Loucy (cell line): ENCODE measurements at regions not wholly inside any gene's neighbourhood (a gene's known extent, or its start where the extent isn't known, plus 50 kb on each side); places are given as distances from the start of the nearest gene placed in this dataset.
"Not testable (repeated sequence)": the region's sequence is repeated elsewhere in the genome, so short reads cannot be mapped to it uniquely, and the experiment has no call there.

Experiments used
- H2AFZ ChIP-seq: fragments of 200-600 bp; sonication (generic); 2 replicates; pipeline ENCODE4 v1.6.0; 2016; ENCODE audit warnings: antibody characterized with exemption, mild to moderate bottlenecking, low read length, moderate library complexity
- H3F3A ChIP-seq: fragments of 200-600 bp; 2 replicates; pipeline ENCODE4 v1.6.0; 2016; ENCODE audit warnings: antibody characterized with exemption, low read depth, mild to moderate bottlenecking
- H3K27me3 ChIP-seq: fragments of 200-600 bp; sonication (generic); 2 replicates; pipeline ENCODE4 v1.6.1; 2014; ENCODE audit warnings: low read length, mild to moderate bottlenecking; ENCODE audit not compliant: insufficient read depth, poor library complexity, severe bottlenecking
- H3K36me3 ChIP-seq: fragments of 200-600 bp; sonication (generic); 2 replicates; pipeline ENCODE4 v1.6.1; 2016; ENCODE audit warnings: low read length; ENCODE audit not compliant: insufficient read depth
- H3K4me1 ChIP-seq: fragments of 200-600 bp; sonication (generic); 2 replicates; pipeline ENCODE4 v1.5.1; 2014; ENCODE audit warnings: low read length, mild to moderate bottlenecking; ENCODE audit not compliant: insufficient read depth, poor library complexity, severe bottlenecking
- H3K4me2 ChIP-seq: fragments of 200-600 bp; sonication (generic); 2 replicates; pipeline ENCODE4 v1.6.0; 2014; ENCODE audit warnings: antibody characterized with exemption, low read length, low read depth, mild to moderate bottlenecking; ENCODE audit not compliant: poor library complexity, severe bottlenecking
- H3K4me3 ChIP-seq: fragments of 200-600 bp; sonication (generic); 2 replicates; pipeline ENCODE4 v1.5.1; 2014; ENCODE audit warnings: low read length, mild to moderate bottlenecking, mixed read lengths; ENCODE audit not compliant: poor library complexity, severe bottlenecking
- H3K79me2 ChIP-seq: fragments of 200-600 bp; sonication (generic); 2 replicates; pipeline ENCODE4 v1.6.1; 2014; ENCODE audit warnings: low read length; ENCODE audit not compliant: insufficient read depth
- H3K9ac ChIP-seq: fragments of 200-600 bp; sonication (generic); 2 replicates; pipeline ENCODE4 v1.6.0; 2014; ENCODE audit warnings: mild to moderate bottlenecking, low read depth, low read length, moderate library complexity; ENCODE audit not compliant: poor library complexity, severe bottlenecking
- H3K9me2 ChIP-seq: fragments of 200-600 bp; sonication (generic); replicated peaks from 2 replicates; pipeline ENCODE4 v1.6.1; 2016; ENCODE audit warnings: low read depth, low read length, mixed read lengths
- H3K9me3 ChIP-seq: fragments of 200-600 bp; sonication (generic); 2 replicates; pipeline ENCODE4 v1.6.1; 2014; ENCODE audit warnings: mild to moderate bottlenecking, antibody characterized with exemption, low read length, low read depth; ENCODE audit not compliant: insufficient read depth
- H4K20me1 ChIP-seq: fragments of 200-600 bp; sonication (generic); 2 replicates; pipeline ENCODE4 v1.6.0; 2014; ENCODE audit warnings: antibody characterized with exemption, low read length, mild to moderate bottlenecking; ENCODE audit not compliant: insufficient read depth, poor library complexity, severe bottlenecking
- CTCF ChIP-seq: fragments of 200-600 bp; sonication (generic); conservative IDR thresholded peaks from 2 replicates; pipeline ENCODE4 v1.5.1; 2014; ENCODE audit warnings: mild to moderate bottlenecking, antibody characterized with exemption, low read length
- EZH2phosphoT487 ChIP-seq: fragments of 200-600 bp; IDR thresholded peaks from 2 replicates; pipeline ENCODE4 v1.6.1; 2018; ENCODE audit warnings: antibody characterized with exemption, mild to moderate bottlenecking, moderate library complexity, borderline replicate concordance

GRCh38 chr11:101241160-101241795 lies 111.7 kb upstream of the PGR start:
- H3K36me3 ChIP-seq: no peaks in the 10 kb centered on the region
- H3K4me3 ChIP-seq: no peak overlapping the region
- H4K20me1 ChIP-seq: no peaks in the 10 kb centered on the region
- no peaks in the 10 kb centered on the region for H3F3A ChIP-seq
- H3K27me3 ChIP-seq: no peaks in the 10 kb centered on the region
- H3K4me1 ChIP-seq: no peaks in the 10 kb centered on the region
- no peak overlapping the region for H2AFZ ChIP-seq
- no peak overlapping the region for H3K4me2 ChIP-seq
- H3K9me2 ChIP-seq: no peaks in the 10 kb centered on the region
- H3K9ac ChIP-seq: no peak overlapping the region
- TF ChIP-seq CTCF (no peak), EZH2phosphoT487 (no peak)
- H3K9me3 ChIP-seq: no peaks in the 10 kb centered on the region
- no peaks in the 10 kb centered on the region for H3K79me2 ChIP-seq

- not testable (repeated sequence) for H2AFZ ChIP-seq, H3K4me2 ChIP-seq, H3K9ac ChIP-seq, H3K4me1 ChIP-seq, H3K9me3 ChIP-seq, H3K79me2 ChIP-seq, H3K4me3 ChIP-seq, H3K9me2 ChIP-seq, H4K20me1 ChIP-seq, H3K36me3 ChIP-seq, H3F3A ChIP-seq, H3K27me3 ChIP-seq
Measured at GRCh38 chr11:101231207-101231834, 101.7 kb upstream of the PGR start.

GRCh38 chr11:101226617-101227016 lies 97.0 kb upstream of the PGR start:
- Histone ChIP-seq H2AFZ (no peak overlapping the region), H3F3A (no peaks in the 10 kb centered on the region), H3K9me3 (no peaks in the 10 kb centered on the region; the same call in 1 of the 2 replicates), H3K36me3 (no peaks in the 10 kb centered on the region), H3K4me2 (no peak overlapping the region), H4K20me1 (no peaks in the 10 kb centered on the region), H3K9ac (no peak overlapping the region), H3K4me3 (no peak overlapping the region), H3K79me2 (no peaks in the 10 kb centered on the region), H3K4me1 (no peaks in the 10 kb centered on the region), H3K9me2 (no peaks in the 10 kb centered on the region), H3K27me3 (no peaks in the 10 kb centered on the region)
- TF ChIP-seq CTCF: no peak
- TF ChIP-seq EZH2phosphoT487: no peak

- no peaks in the 10 kb centered on the region for H3K9me2 ChIP-seq
- H3K79me2 ChIP-seq: no peaks in the 10 kb centered on the region
- no peaks in the 10 kb centered on the region for H3K36me3 ChIP-seq
- no peak overlapping the region for H2AFZ ChIP-seq
- H3K9me3 ChIP-seq: no peaks in the 10 kb centered on the region; the same call in 1 of the 2 replicates
- no peak overlapping the region for H3K9ac ChIP-seq
- TF ChIP-seq EZH2phosphoT487: no peak
- TF ChIP-seq CTCF: no peak
- H3F3A ChIP-seq: no peaks in the 10 kb centered on the region
- no peaks in the 10 kb centered on the region for H4K20me1 ChIP-seq
- no peak overlapping the region for H3K4me3 ChIP-seq
- no peaks in the 10 kb centered on the region for H3K4me1 ChIP-seq
- H3K27me3 ChIP-seq: no peaks in the 10 kb centered on the region
- H3K4me2 ChIP-seq: no peak overlapping the region
Measured at GRCh38 chr11:101224221-101224620, 94.6 kb upstream of the PGR start.

DNA sequence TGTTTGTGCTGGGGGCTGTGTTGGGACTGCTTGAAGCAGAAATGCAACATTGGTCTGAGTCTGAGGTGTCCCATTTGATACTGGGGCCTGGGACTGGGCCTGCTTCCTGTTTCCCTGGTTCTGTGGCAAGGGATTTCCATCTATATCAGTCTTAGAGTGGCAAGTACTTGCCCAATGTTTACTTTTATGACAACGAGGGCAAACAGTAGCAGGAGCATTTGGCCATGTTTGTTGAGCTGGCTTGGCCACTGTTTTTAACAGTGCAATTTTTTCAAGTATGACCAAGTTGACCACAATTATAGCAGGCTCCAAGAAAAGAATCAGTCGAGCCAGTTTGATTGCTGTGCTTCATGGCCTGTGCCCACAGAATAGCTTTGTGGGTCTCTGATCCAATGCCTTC lies 88.5 kb upstream of the PGR start:
- H4K20me1 ChIP-seq, H3K4me2 ChIP-seq, H3K9me3 ChIP-seq, H3K27me3 ChIP-seq, H3K4me1 ChIP-seq, H3K79me2 ChIP-seq, H3K36me3 ChIP-seq, H3F3A ChIP-seq, H3K4me3 ChIP-seq, H3K9me2 ChIP-seq, H3K9ac ChIP-seq, H2AFZ ChIP-seq: not testable (repeated sequence)
